Occipital lobe (tissue), 1 donor: ENCODE measurements at regions not wholly inside any gene's neighbourhood (a gene's known extent, or its start where the extent isn't known, plus 50 kb on each side); places are given as distances from the start of the nearest gene placed in this dataset.

Experiments used
- DNase-seq: peaks from one replicate; lab custom pipeline; 2025; lab: John Stamatoyannopoulos, UW

DNA sequence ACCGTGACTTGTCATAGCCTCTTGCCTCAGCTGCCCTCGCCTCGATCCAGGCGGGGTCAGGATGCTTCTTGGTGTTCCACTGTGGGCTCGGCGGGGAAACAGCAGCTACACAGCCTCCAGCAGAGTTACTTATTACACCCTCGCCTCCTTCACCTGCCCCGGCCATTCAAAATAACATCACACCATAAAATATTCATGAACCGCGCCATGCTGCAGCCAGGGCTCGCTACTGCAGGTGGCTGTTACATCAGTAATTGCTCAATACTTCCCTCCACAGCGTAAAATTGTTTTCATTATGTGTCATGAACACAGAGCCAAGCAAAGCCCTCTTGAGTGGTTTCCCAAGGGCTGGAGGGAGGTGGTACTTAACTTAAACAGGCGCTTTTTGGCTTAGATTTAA lies 241.5 kb upstream of the SP8 start:
- DNase-seq: no peak

DNA sequence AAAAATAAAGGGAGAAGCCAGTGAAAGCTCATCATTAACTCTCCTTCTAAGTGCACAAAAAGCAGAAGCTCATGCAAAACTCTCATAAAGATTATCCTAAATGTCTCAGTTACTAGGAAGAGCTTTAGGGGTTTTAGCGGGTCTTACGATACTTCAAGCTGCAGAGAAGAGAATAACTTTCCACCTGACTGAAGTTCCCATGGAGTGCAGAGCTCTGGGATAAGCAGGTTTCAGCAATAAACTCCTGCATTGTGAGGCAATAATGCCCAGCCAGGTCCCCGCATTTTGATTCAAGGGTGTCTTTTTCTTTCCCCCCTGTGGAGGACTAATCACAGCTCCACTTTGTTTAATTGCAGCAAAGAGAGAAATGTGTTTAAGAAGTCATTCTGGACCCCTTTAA lies 241.9 kb upstream of the SP8 start:
- no peak for DNase-seq

DNA sequence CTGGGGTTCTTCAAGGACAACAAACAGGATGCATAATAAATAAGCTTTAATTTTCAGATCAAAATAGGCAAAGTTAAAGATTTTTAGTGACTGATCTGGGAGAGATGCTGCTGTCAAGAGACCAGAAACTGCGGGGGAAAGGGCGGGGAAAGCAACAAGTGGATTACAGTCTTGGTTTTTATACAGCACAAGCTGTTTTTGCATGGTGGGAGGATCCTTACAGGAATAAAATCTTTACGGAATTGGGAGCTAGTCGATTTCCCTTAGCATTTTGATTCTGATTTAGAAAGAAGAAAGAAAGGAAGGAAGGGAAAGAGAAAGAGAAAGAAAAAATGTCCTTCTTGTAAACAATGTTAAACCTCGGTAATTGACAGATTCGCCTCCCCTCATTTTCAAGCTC lies 242.3 kb upstream of the SP8 start:
- DNase-seq: no peak

DNA sequence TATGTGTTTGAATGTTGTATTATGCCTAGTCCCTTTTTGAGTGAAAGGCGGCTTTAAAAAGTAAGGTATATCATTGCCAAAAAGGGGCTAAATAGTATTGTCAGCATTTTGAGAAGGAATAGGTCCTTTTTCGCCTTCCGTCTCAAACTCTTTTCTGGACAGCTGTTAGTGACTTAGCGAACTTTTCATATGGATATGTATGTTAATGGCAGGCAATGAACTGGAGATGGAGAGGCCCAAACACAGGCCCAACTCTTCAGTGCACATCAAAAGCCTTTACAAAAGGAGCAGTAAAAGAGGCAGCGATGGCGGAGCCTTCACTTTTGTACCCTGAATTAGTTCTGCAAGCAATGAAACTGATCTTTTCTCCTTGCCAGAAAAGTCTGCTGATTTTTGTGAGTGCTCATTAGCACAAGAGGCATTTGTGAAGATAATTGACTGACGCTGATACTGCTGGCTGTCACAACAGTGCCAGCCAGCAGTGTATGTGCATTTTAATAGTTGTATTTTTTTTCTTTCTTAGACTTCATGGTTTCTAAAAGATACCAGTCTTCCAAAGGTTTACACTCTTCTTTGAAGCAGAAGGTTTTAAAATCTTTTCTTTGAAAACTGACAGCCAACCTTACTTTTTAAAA lies 243.7 kb upstream of the SP8 start:
- DNase-seq: no peak

DNA sequence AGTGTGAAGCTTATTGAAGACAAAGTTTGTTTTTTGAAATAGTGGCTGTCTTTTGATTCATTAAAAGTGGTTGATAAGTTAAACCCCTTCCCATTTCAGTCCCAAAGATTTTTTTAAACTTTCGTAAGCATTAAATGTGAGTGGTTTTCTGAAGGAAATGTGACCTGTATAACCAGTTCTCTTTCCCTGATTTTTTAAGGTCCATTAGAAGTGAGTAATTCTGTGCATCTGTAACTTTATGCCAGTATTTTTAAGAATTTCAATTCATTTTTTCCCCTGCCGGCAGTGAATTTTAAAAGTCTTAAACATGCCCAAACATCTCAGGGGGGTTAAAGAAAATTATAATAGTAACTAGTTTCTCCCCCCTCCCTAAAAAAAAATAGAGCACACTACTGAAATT lies 254.6 kb upstream of the SP8 start:
- DNase-seq: no peak

DNA sequence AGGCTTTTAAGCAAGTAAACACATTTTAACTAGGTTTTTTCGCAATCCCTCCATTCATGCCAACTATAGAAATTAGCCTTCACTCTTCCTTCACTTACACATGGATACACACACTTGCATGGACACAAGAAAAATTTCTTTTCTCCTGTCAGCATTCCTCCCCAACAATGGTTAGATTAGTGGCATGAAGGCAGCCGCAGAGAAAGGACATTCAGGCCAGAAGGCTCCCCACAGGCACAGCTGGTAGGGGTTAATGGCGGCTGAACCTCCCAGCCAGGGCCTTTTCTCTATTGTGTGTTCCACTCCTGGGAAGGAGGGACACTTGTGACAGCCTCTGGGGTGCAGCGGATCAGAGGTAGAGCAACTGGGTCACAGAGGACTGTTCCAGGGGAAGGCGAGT lies 255.0 kb upstream of the SP8 start:
- no peak for DNase-seq

DNA sequence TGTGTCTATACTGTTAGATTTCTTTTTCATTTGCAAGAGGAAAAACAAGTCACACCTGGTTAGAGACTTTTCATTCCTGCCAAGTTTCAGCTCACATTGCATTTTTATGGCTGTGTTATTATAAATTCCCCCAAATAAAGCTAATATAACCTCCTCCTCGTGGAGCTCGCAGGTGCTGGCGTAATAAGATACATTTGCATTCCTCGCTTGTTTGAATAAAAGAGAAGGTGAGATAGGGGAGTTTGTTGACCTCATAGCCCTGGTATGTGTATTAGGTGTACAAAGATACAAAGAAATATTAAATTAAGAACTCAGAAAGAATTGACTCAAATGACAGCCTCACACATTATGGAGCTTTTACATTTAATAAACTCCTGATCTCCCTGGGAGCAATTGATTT lies 257.7 kb upstream of the SP8 start:
- no peak for DNase-seq

DNA sequence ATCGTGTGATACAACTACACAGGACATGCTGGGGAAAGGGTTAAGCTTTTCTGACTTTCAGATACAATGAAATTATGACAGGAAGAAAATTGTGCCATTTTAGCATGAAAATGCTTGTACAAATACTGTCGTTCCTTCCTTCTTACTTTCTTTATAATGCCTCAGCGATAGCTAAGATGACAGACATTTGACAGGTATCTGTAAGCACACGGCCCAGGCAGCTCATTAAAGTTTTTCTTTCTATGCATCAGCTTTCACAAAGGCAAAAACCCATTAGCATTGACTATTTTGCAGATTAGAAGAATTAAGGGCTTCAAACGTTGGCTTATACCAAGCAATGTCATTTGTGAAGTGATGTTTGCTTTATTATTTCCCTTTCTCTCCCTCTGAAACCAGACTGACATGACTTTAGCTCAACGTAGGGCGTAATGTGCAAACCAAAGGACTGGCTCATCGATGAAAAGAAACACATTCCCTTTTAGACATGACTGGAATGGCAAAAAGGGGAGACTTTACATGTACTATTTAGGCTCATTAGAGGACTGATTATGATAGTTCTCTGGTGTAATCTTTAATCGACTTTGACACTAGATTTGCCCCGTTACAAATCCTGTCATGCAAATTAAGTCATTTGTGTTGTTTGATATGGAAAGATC lies 258.4 kb upstream of the SP8 start:
- DNase-seq: no peak

DNA sequence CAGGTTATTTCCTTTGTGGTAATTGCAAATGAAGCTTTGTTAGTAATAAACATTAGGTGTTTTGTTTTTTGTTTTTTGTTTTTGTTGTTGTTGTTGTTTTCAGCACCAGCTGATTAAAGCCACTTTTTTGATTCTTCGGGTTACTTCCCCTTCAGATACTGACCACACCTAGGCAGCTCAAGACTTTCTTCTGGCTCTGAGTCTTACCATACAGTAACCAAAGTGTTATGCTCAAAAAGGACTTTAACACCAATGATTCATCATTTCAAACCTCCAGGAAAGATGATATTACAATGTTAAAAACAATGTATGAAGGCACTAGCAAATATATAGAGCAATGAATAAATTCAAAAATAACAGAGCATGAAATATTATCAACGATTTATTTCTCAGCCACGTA lies 265.2 kb upstream of the SP8 start:
- no peak for DNase-seq

DNA sequence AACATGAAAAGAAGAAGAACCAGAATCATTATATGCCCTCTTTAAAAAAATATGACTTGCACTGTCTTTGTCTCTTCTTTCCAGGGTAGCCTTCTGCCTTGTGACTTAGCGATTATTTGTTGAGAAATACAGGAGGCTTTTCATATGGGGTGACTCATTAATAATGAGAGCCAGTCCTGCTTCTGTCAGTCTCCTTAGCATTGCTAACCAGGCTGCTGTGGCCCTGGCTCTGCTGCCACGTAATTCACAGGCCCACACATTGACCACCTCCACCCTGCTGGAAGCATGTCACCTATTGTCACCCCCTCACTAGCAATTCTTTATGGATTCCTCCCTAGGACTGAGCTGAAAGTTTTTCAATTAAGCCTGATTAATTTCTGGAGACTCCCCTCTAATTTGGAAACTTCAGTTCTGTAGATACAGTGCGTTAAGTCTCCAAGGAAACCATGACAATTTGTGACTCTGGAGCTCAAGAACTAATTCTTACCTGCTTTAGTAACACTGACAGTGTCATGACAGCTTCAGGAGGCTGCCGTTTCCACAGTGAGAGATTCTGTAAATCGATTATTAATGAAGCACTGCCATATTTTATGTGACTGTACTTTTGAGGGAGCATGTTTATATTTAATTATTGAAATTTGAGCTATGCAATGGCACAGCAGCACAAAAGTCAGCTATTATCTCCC lies 267.9 kb upstream of the SP8 start:
- no peak for DNase-seq

DNA sequence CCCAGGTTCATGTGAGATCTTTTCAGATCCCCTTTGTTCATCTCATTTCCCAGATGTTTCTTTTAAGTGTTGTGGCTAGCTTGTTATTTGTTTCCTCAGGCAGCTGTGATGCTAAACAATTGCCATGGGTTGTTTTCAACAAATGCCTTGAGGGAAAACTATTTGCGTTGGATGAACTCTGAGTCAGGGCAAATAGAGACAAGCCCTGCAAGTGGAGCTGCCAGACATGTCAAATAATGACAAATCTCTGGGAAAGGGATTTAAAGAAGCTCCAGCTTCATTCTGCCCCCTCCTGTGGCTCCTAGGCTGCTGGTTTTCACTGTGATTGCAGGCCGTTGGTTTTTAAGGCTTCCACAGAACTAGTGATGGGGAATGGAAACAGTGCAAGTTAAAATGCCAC lies 272.4 kb upstream of the SP8 start:
- DNase-seq: no peak

DNA sequence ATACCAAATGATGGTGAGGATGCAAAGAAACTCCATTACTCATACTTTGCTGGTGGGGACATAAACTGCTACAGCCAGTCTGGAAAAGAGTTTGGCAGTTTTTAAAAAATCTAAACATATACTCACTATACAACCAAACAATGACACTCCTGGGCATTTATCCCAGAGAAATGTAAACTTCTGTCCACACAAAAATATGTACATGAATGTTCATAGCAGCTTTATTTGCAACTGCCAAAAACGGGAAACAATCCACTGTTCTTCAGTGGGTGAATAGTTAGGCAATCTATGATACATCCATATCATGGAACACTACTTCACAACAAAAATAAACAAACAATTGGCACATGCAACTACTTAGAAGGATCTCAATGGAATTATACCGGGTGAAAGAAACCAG lies 276.4 kb upstream of the SP8 start:
- DNase-seq: no peak

DNA sequence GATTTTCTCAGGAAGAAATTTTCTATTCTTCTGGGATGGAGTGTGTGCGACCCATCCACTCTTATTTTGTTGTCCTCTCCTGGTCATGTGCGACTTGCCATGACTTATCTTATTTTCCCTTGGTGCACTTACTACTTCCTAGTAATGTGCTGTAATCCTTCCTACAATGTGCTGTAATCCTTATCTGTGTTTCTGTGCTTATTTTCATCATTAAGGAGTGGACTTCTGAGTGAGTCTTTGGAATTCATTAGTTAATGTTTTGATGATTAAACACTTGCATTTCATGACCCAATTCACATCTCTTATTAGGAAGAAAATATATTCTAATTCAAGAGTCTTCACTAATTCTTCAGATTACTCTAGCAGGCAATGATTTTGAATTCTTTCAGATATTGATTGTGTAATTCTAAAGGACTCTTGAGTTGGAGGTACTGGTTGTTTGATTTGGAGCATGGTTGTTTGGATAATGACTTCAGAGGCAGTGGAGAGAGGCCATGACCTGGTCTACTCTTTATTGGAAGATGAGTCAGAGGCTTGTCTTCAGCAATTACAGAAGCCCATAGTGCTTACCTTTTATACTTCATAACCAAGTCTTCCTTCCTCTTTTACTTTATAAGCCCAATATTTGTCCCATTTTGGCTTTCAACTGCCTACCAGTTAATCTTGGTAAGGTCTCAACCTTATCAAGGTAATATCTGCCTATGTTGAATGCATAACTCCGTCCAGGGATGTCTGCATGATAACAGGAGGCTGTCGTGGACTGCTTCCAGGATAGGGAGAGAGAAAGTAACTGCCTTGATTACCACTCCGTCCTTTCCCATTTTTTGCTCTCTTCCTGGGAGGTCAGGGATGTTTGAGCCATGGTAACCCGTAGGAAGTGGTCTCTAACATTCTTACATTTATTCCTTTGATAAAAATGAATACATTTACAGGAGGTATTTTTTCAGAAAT lies 278.3 kb upstream of the SP8 start:
- DNase-seq: no peak

DNA sequence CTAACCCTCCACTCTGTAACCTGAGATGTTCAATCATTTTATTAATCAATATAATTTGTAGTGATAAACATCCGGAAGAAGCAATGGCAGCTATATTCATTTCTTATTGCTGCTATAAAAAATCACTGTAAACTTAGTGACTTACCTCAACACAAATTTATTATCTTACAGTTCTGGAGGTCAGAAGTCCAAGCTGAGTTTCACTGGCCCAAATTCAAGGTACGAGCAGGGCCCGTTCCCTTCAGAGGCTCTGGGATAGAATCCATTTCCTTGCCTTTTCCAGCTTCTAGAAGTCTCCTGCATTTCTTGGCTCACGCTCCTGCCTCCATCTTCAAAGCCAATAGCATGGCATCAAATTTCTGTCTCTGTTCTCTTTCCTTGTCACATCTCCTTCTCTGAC lies 279.5 kb upstream of the SP8 start:
- no peak for DNase-seq

DNA sequence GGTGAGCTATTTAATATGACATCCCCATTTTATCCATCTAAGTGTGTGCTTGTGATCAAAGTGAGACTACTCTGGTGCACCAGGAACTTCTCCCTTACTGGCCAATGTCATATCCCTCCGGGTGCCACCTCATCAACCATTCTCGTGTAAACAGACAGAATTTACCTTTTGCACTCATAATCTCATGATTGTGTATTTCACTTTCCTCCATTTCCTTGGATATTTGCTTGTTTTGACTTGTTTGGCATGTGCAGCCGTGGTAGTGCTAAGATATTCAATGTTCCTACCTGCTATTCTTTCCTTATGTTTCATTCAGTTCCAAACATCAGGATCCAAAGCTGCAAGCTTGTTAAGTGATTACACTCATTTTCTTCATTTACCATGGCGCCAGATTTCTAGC lies 280.5 kb upstream of the SP8 start:
- no peak for DNase-seq

DNA sequence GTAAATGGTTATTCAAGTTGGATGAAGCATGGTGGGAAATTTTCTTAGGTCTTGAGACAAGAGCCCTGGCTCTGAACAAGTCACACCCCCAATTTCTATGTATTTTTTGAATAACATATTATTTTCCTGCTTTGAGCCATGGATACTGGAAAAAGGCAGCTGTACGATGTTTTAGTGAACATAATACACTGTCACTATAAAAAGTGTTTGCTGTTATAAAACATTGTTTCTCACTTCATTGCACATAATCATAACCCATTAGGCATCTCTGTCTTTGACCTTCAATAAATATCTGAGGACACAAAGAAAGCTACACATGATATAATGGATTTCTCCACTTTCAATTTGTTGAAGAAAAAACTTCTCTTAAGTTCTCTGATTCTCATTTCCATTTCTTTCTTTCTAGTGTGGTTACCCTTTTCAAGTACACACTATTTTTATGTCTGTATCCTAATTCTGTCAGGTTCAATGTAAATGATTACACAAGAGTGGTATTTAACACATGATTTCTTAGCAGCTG lies 283.9 kb upstream of the SP8 start:
- DNase-seq: no peak

DNA sequence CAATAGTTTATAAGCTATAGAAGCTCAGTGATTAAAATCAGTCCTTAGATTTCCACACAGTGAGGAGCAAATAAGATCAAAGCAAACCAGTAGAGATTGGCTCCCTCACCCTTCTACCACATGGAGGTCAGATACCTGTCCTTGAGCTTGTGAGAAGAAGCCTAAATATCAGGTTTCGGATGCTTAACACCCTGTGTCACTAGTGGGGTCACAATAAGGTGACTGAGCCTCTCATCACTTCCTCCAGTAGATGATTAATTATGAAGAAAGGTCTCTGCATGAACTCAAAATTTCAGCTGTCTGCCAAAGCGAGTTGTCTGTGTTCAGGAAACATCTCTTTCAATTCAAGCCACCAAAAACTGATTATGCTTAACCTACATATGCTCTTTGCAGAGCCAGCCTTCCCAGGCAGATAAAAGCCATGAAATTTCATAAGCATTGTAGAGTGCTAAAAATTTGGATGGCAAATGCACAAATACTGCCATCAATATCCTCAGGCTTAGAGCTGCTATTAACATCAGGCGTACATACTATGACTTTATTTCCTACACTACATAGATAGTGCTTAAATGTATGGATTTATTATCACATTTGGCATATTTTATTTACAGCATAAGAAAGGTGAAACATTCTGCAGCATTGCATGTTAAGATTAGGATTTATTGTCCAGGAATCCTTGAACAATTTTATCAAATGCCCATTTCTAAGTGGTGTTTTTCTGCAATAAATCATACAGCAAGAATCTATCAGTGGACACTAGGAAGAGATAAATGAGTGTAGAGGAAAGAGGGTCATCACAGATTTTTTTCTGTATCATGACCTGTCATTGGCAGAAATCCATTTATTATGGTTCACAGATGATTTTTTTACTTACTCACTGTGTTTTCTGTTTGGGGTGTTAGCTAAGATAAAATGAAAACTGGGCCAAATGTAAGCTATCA lies 285.1 kb upstream of the SP8 start:
- no peak for DNase-seq

DNA sequence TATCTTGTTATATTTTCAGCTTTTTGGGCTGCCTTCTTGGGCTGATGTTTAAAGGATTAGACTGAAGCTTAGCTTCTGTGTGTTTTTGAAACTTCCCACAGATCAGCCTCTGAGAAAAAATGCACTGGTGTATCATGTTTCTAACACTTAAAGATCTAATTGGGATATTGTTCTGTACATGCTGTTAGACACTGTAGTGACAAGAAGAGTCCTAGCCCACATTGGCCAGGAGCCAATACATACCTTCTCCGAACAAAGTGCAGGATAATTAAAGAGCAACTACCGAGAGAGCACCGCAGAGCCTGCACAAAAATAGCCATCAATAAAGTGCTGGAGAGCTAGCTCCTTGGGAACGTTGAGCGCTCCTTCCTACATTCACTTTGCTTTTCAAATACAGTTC lies 289.4 kb upstream of the SP8 start:
- DNase-seq: no peak

DNA sequence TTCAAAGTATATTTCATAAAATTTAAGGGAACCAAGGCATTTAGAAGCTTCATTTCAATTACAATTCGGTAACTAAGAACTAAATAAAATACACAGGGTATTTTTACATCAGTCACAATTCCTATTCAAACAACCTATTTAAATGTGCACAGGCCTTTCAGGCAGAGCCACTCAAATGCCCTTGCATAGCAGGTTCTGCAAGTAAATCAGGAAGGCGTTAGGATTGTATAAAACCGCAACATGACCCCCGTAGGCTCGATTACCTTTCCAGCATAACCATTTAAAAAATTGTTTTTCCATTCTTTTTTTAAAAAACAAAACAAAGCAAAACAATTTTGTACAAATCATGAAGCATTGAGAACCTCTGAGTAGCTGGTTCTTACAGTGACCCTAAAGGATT lies 289.9 kb upstream of the SP8 start:
- no peak for DNase-seq

DNA sequence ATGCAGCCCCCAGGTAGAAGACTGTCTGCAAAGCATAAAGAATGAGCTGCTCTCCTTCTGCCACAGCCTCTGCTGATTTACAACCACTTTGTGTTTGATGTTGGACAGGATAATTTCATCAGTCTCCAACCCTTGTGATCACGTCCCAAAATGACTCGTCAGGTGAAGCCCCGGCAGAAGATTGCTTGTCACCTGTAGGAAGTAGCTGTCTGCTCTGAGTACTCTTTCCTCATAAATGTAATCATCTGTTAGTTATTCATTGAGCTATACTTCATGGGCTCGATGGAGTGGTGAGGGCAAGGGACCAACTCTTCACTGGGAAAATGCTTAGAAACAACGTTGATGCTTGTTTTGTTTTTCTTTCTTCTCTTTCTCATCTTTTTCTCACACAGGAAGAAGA lies 290.9 kb upstream of the SP8 start:
- no peak for DNase-seq

DNA sequence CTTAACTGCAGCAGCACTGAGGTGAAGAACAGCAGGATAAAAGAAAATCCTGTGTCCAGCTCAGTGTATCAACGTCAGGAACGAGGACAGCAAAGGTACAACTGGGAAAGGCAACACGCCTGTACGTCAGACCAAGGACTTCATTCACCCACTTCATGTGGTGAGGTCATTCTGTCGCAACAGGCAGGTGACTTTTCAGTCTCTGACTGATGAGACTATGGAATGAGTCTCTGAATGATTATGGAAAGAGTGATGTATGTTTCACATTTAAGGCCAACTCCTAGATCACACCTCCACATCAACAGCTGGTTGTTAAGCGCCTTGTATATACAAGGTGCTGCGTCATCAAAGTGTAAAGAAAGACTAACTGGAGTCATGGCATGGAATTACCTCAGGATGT lies 297.6 kb upstream of the SP8 start:
- DNase-seq: no peak
